Naive thymus-derived CD4-positive, alpha-beta T cell (primary cell): ENCODE measurements at regions not wholly inside any gene's neighbourhood (a gene's known extent, or its start where the extent isn't known, plus 50 kb on each side); places are given as distances from the start of the nearest gene placed in this dataset.

Experiments
- ATAC-seq: fragments of 150-1000 bp; cut with Tn5 transposase; 2 replicates; pipeline ENCODE4 v1.10.0; 2021; ENCODE audit warnings: mild to moderate bottlenecking, moderate library complexity
- CTCF ChIA-PET: fragments of 350-600 bp; sonication (Branson Sonifier 250); formaldehyde crosslinking; loops from one replicate; lab custom pipeline; 2021; ENCODE audit warnings: antibody characterized with exemption; lab: Charles Lee
- POLR2A ChIA-PET: fragments of 350-600 bp; sonication (Branson Sonifier 250); formaldehyde crosslinking; loops from one replicate; lab custom pipeline; 2021; ENCODE audit warnings: antibody characterized with exemption, inconsistent platforms; lab: Charles Lee
- DNase-seq, 9 donors: peaks; one replicate each; pipeline versions ENCODE4 v3.0.0 to v3.0.0-alpha.2; 2020 to 2022; ENCODE audit warnings: mixed read lengths in 1 of 9
- H3K27ac ChIP-seq: one replicate; pipeline ENCODE4 v1.7.0; 2013; ENCODE audit warnings: mild to moderate bottlenecking, low read depth, low read length, moderate library complexity
- H3K27me3 ChIP-seq, 2 donors: one replicate each; pipeline ENCODE4 v1.7.0; 2013; ENCODE audit warnings: low read length in 2 of 2, mild to moderate bottlenecking in 2 of 2, moderate library complexity in 2 of 2; ENCODE audit not compliant: control insufficient read depth in 2 of 2, insufficient read depth in 2 of 2
- H3K36me3 ChIP-seq, 3 experiments: 1 replicate in 2 of 3; 2 replicates in 1 of 3; pipeline ENCODE4 v1.7.0; 2013; ENCODE audit warnings: low read length in 3 of 3, mild to moderate bottlenecking in 3 of 3, moderate library complexity in 1 of 3; ENCODE audit not compliant: insufficient read depth in 3 of 3, control insufficient read depth in 2 of 3
- H3K4me1 ChIP-seq, 2 donors: one replicate each; pipeline ENCODE4 v1.7.0; 2013; ENCODE audit warnings: low read length in 2 of 2, mild to moderate bottlenecking in 2 of 2, moderate library complexity in 1 of 2; ENCODE audit not compliant: control insufficient read depth in 2 of 2, insufficient read depth in 2 of 2
- H3K4me3 ChIP-seq: 2 replicates; pipeline ENCODE4 v1.7.0; 2013; ENCODE audit warnings: mild to moderate bottlenecking, low read length
- H3K9me3 ChIP-seq, 3 experiments: 1 replicate in 2 of 3; 2 replicates in 1 of 3; pipeline ENCODE4 v1.7.0; 2013; ENCODE audit warnings: low read length in 3 of 3; ENCODE audit not compliant: control insufficient read depth in 2 of 3
- H3K27ac Mint-ChIP-seq, 9 donors: one replicate each; pipeline ENCODE4 v1.8.0; 2020 to 2022; ENCODE audit warnings: mixed read lengths in 9 of 9, mild to moderate bottlenecking in 8 of 9, moderate library complexity in 5 of 9, inconsistent platforms in 2 of 9
- H3K27me3 Mint-ChIP-seq, 5 donors: one replicate each; pipeline ENCODE4 v1.8.0; 2021 to 2022; ENCODE audit warnings: mixed read lengths in 5 of 5, mild to moderate bottlenecking in 1 of 5
- H3K36me3 Mint-ChIP-seq, 5 donors: one replicate each; pipeline ENCODE4 v1.8.0; 2020 to 2022; ENCODE audit warnings: mixed read lengths in 5 of 5, mild to moderate bottlenecking in 3 of 5, inconsistent platforms in 1 of 5
- H3K4me1 Mint-ChIP-seq, 7 donors: one replicate each; pipeline ENCODE4 v1.8.0; 2020 to 2022; ENCODE audit warnings: mixed read lengths in 7 of 7, mild to moderate bottlenecking in 3 of 7, inconsistent platforms in 1 of 7
- H3K4me3 Mint-ChIP-seq, 10 donors: one replicate each; pipeline ENCODE4 v1.8.0; 2020 to 2022; ENCODE audit warnings: mild to moderate bottlenecking in 10 of 10, mixed read lengths in 10 of 10, moderate library complexity in 6 of 10, inconsistent platforms in 2 of 10
- H3K9me3 Mint-ChIP-seq, 11 donors: one replicate each; pipeline ENCODE4 v1.8.0; 2020 to 2022; ENCODE audit warnings: mixed read lengths in 11 of 11, mild to moderate bottlenecking in 4 of 11, inconsistent platforms in 1 of 11, moderate library complexity in 1 of 11
- intact Hi-C, 2 donors: fragments of 100-400 bp; cut with micrococcal nuclease; formaldehyde crosslinking; loops; one replicate each; pipeline ENCODE4 v1.15.1; 2023

GRCh38 chr11:95442531-95443050, 211.6 kb upstream of the SESN3 start:
- intact Hi-C loops = loop anchor here in 1 of 2 donors (10.0 kb wide), 1 partner anchor 208 kb away; the partner anchor contains the start of gene SESN3
- no peak overlapping the region for H3K4me3 Mint-ChIP-seq
- DNase-seq (no peak), ATAC-seq (no peak)
- no peaks in the 10 kb centered on the region for H3K9me3 ChIP-seq
- no peaks in the 10 kb centered on the region for H3K36me3 ChIP-seq
- H3K4me1 ChIP-seq = no peaks in the 10 kb centered on the region
- H3K36me3 Mint-ChIP-seq = no peaks in the 10 kb centered on the region
- H3K9me3 Mint-ChIP-seq = peaks cover 0 to 6% (median 0%) of the 10 kb centered on the region in 11 donors
- ChIA-PET POLR2A (interaction anchor here (0.7 kb wide), 1 partner anchor 230 kb away, joined by 3 read pairs; no protein-coding TSS in a partner anchor), CTCF (no interaction called here)
- no peaks in the 10 kb centered on the region for H3K27me3 Mint-ChIP-seq
- H3K27ac ChIP-seq = no peak overlapping the region
- H3K4me3 ChIP-seq = no peak overlapping the region
- H3K27ac Mint-ChIP-seq = no peak overlapping the region
- H3K4me1 Mint-ChIP-seq = peaks cover 6 to 20% (median 12%) of the 10 kb centered on the region in 7 donors
- H3K27me3 ChIP-seq = no peaks in the 10 kb centered on the region

GRCh38 chr11:95435628-95436353, 204.8 kb upstream of the SESN3 start:
- Mint-ChIP-seq H3K36me3 (peaks cover 0 to 3% (median 0%) of the 10 kb centered on the region in 5 donors), H3K4me1 (peaks cover 6 to 27% (median 16%) of the 10 kb centered on the region in 7 donors), H3K27ac (peak overlapping the region in 2 of 9 donors; percentile 11 to 35), H3K27me3 (peaks cover 0 to 3% (median 0%) of the 10 kb centered on the region in 5 donors), H3K9me3 (peaks cover 0 to 3% (median 0%) of the 10 kb centered on the region in 11 donors), H3K4me3 (peak overlapping the region in 3 of 10 donors; percentile 9 to 63 (median 10))
- intact Hi-C loops = no loop called here
- ChIA-PET POLR2A (interaction anchor here (1.7 kb wide), 1 partner anchor 9 kb away, joined by 5 read pairs; no protein-coding TSS in a partner anchor), CTCF (interaction anchor here (0.7 to 1.0 kb wide), 2 partner anchors 105 to 215 kb away, joined by 3 read pairs; no protein-coding TSS in a partner anchor)
- Histone ChIP-seq H3K36me3 (no peaks in the 10 kb centered on the region), H3K4me1 (no peaks in the 10 kb centered on the region), H3K27me3 (no peaks in the 10 kb centered on the region), H3K4me3 (no peak overlapping the region), H3K9me3 (no peaks in the 10 kb centered on the region), H3K27ac (no peak overlapping the region)
- DNase-seq (no peak), ATAC-seq (no peak)

- Mint-ChIP-seq H3K27me3 (peaks cover 0 to 3% (median 0%) of the 10 kb centered on the region in 5 donors), H3K4me1 (peaks cover 6 to 27% (median 16%) of the 10 kb centered on the region in 7 donors), H3K27ac (peak overlapping the region in 3 of 9 donors; percentile 11 to 35 (median 26)), H3K4me3 (peak overlapping the region in 4 of 10 donors; percentile 9 to 63 (median 10)), H3K36me3 (peaks cover 0 to 3% (median 0%) of the 10 kb centered on the region in 5 donors), H3K9me3 (peaks cover 0 to 3% (median 0%) of the 10 kb centered on the region in 11 donors)
- no peaks in the 10 kb centered on the region for H3K4me1 ChIP-seq
- ATAC-seq (no peak), DNase-seq (no peak)
- no peaks in the 10 kb centered on the region for H3K9me3 ChIP-seq
- intact Hi-C loops = no loop called here
- no peak overlapping the region for H3K27ac ChIP-seq
- CTCF ChIA-PET = interaction anchor here (0.7 kb wide), 1 partner anchor 214 kb away, joined by 3 read pairs; no protein-coding TSS in a partner anchor
- H3K36me3 ChIP-seq = no peaks in the 10 kb centered on the region
- H3K4me3 ChIP-seq = no peak overlapping the region
- POLR2A ChIA-PET = interaction anchor here (1.7 kb wide), 1 partner anchor 9 kb away, joined by 5 read pairs; no protein-coding TSS in a partner anchor
- no peaks in the 10 kb centered on the region for H3K27me3 ChIP-seq
Observed at GRCh38 chr11:95435192-95435591, 204.2 kb upstream of the SESN3 start.

GRCh38 chr11:95434489-95435057, 203.6 kb upstream of the SESN3 start:
- no peaks in the 10 kb centered on the region for H3K36me3 ChIP-seq
- H3K27me3 Mint-ChIP-seq = peaks cover 0 to 3% (median 0%) of the 10 kb centered on the region in 5 donors
- H3K9me3 Mint-ChIP-seq = peaks cover 0 to 3% (median 0%) of the 10 kb centered on the region in 11 donors
- intact Hi-C loops = loop anchor here in 1 of 2 donors (5.0 kb wide), 3 partner anchors 202 to 282 kb away; partner anchors contain the start of gene SESN3
- POLR2A ChIA-PET = interaction anchor here (1.7 kb wide), 1 partner anchor 10 kb away, joined by 5 read pairs; no protein-coding TSS in a partner anchor
- H3K4me1 ChIP-seq = no peaks in the 10 kb centered on the region
- ATAC-seq (no peak), DNase-seq (no peak)
- H3K27me3 ChIP-seq = no peaks in the 10 kb centered on the region
- no peak overlapping the region for H3K4me3 ChIP-seq
- H3K36me3 Mint-ChIP-seq = peaks cover 0 to 3% (median 0%) of the 10 kb centered on the region in 5 donors
- CTCF ChIA-PET = no interaction called here
- H3K27ac Mint-ChIP-seq = peak overlapping the region in 2 of 9 donors; percentile 26 to 49
- H3K9me3 ChIP-seq = no peaks in the 10 kb centered on the region
- H3K27ac ChIP-seq = no peak overlapping the region
- H3K4me3 Mint-ChIP-seq = peak overlapping the region in 3 of 10 donors; percentile 4 to 66 (median 22)
- peaks cover 6 to 27% (median 16%) of the 10 kb centered on the region in 7 donors for H3K4me1 Mint-ChIP-seq

- no peak for DNase-seq
- no peak for ATAC-seq
- H3K27me3 ChIP-seq = no peaks in the 10 kb centered on the region
- peaks cover 0 to 3% (median 0%) of the 10 kb centered on the region in 5 donors for H3K36me3 Mint-ChIP-seq
- H3K27ac ChIP-seq = no peak overlapping the region
- H3K36me3 ChIP-seq = no peaks in the 10 kb centered on the region
- no peak overlapping the region for H3K4me3 ChIP-seq
- POLR2A ChIA-PET = no interaction called here
- H3K9me3 ChIP-seq = no peaks in the 10 kb centered on the region
- peaks cover 6 to 27% (median 16%) of the 10 kb centered on the region in 7 donors for H3K4me1 Mint-ChIP-seq
- CTCF ChIA-PET = no interaction called here
- H3K4me1 ChIP-seq = no peaks in the 10 kb centered on the region
- intact Hi-C loops = loop anchor here in 1 of 2 donors (5.0 kb wide), 3 partner anchors 202 to 282 kb away; partner anchors contain the start of gene SESN3
- H3K27me3 Mint-ChIP-seq = peaks cover 0 to 3% (median 0%) of the 10 kb centered on the region in 5 donors
- no peak overlapping the region for H3K4me3 Mint-ChIP-seq
- peaks cover 0 to 3% (median 0%) of the 10 kb centered on the region in 11 donors for H3K9me3 Mint-ChIP-seq
- H3K27ac Mint-ChIP-seq = no peak overlapping the region
Observed at GRCh38 chr11:95434009-95434408, 203.0 kb upstream of the SESN3 start.
